Lung (tissue), 11 donors: ENCODE measurements at regions not wholly inside any gene's neighbourhood (a gene's known extent, or its start where the extent isn't known, plus 50 kb on each side); places are given as distances from the start of the nearest gene placed in this dataset.
A peak's percentile ranks its signal among the peaks of the same experiment; 100 is the strongest.

Experiments used
- ATAC-seq: fragments of 200-7000 bp; cut with Tn5 transposase; one replicate; pipeline ENCODE4 v1.9.1; 2020; ENCODE audit warnings: moderate number of reproducible peaks; ENCODE audit not compliant: insufficient read depth, low FRiP score
- DNase-seq, 3 donors: peaks; one replicate each; pipeline ENCODE4 v3.0.0-alpha.2; 2013 to 2017
- H3K27ac ChIP-seq, 2 donors: one replicate each; pipeline ENCODE4 v1.5.1; 2013; ENCODE audit warnings: mild to moderate bottlenecking in 2 of 2, moderate library complexity in 2 of 2, control low read depth in 1 of 2, inconsistent platforms in 1 of 2, low read depth in 1 of 2, low read length in 1 of 2
- H3K27me3 ChIP-seq, 3 donors: one replicate each; pipeline ENCODE4 v1.5.1; 2013; ENCODE audit warnings: low read length in 2 of 3; ENCODE audit not compliant: control insufficient read depth in 3 of 3, insufficient read depth in 3 of 3
- H3K36me3 ChIP-seq, 4 donors: one replicate each; pipeline ENCODE4 v1.5.1; 2013; ENCODE audit warnings: low read length in 4 of 4, mild to moderate bottlenecking in 1 of 4, moderate library complexity in 1 of 4; ENCODE audit not compliant: control insufficient read depth in 4 of 4, insufficient read depth in 4 of 4
- H3K4me1 ChIP-seq, 5 donors: one replicate each; pipeline ENCODE4 v1.5.1; 2013; ENCODE audit warnings: low read length in 5 of 5, mild to moderate bottlenecking in 2 of 5, moderate library complexity in 1 of 5; ENCODE audit not compliant: control insufficient read depth in 5 of 5, insufficient read depth in 5 of 5
- H3K4me3 ChIP-seq: one replicate; pipeline ENCODE4 v1.5.1; 2013; ENCODE audit warnings: mild to moderate bottlenecking, control low read depth, moderate library complexity
- H3K9ac ChIP-seq, 2 donors: one replicate each; pipeline ENCODE4 v1.5.1; 2013; ENCODE audit warnings: low read length in 2 of 2, control low read depth in 1 of 2; ENCODE audit not compliant: insufficient read depth in 1 of 2
- H3K9me3 ChIP-seq, 4 donors: one replicate each; pipeline ENCODE4 v1.5.1; 2013; ENCODE audit warnings: low read length in 3 of 4, mild to moderate bottlenecking in 1 of 4, moderate library complexity in 1 of 4; ENCODE audit not compliant: control insufficient read depth in 4 of 4, insufficient read depth in 3 of 4
- CTCF ChIP-seq: IDR thresholded peaks from 2 replicates; pipeline ENCODE4 v1.5.1; 2012; ENCODE audit warnings: mild to moderate bottlenecking; ENCODE audit errors: control extremely low read depth, extremely low read depth
- WGBS, 2 donors: extraction: QIAGEN DNeasy Blood & Tissue Kit; methylation state at CpG; one replicate each; pipeline ENCODE4 v1.1.7; 2013; 5-methylcytosine and 5-hydroxymethylcytosine counted together
- donor health status: control.
- donor health status: control.
- donor health status: Bipolar disorder and iron deficiency.
- donor health status: healthy.
- donor health status: DM: yes; HTN: yes; CAD: no.

GRCh38 chr16:72277749-72278148 lies 105.8 kb upstream of the PMFBP1 start:
- H3K9ac ChIP-seq: no peak overlapping the region
- peaks cover 0 to 3% (median 0%) of the 10 kb centered on the region in 4 donors for H3K9me3 ChIP-seq
- WGBS, 2 donors: 64 to 83% methylated on average over 2 of the region's 2 CpGs
- no peaks in the 10 kb centered on the region for H3K36me3 ChIP-seq
- no peaks in the 10 kb centered on the region for H3K27me3 ChIP-seq
- H3K4me3 ChIP-seq: no peak overlapping the region
- H3K4me1 ChIP-seq: peaks cover 0 to 3% (median 0%) of the 10 kb centered on the region in 5 donors
- H3K27ac ChIP-seq: no peak overlapping the region
- peak; percentile 73 for ATAC-seq
- peak; percentile 36 to 70 (median 63) for DNase-seq
- TF ChIP-seq CTCF: no peak

- Histone ChIP-seq H3K27me3 (no peaks in the 10 kb centered on the region), H3K36me3 (no peaks in the 10 kb centered on the region), H3K9me3 (peaks cover 0 to 3% (median 0%) of the 10 kb centered on the region in 4 donors), H3K4me1 (peaks cover 0 to 2% (median 0%) of the 10 kb centered on the region in 5 donors), H3K4me3 (no peak overlapping the region), H3K27ac (no peak overlapping the region), H3K9ac (no peak overlapping the region)
- TF ChIP-seq CTCF: no peak
- ATAC-seq (no peak), DNase-seq (no peak)
- 95 to 96% methylated on average over 3 of the region's 3 CpGs for WGBS, 2 donors
Measured at GRCh38 chr16:72271699-72272240, 99.8 kb upstream of the PMFBP1 start.

DNA sequence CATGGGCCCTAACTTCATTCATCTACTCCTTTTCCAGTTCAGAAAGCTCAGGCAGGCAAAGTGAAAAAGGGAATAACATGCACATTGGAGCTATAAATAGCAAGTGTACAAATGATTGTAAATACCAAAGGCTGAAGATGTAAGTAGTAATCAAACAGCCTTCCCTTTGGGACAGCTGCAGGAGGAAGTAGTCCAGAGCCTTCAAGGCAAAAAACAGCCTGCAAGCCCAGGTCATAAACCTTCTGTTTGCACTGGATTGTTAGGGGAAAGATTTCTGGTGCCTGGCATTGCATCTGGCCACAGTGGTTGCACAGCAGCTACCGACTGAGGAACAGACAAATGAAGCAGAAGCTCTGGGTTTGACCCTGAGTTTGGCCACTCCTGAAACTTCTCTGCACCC lies 98.6 kb upstream of the PMFBP1 start:
- ATAC-seq (no peak), DNase-seq (no peak)
- H3K27me3 ChIP-seq: no peaks in the 10 kb centered on the region
- peaks cover 0 to 3% (median 0%) of the 10 kb centered on the region in 4 donors for H3K9me3 ChIP-seq
- no peak for TF ChIP-seq CTCF
- WGBS, 2 donors: 62 to 77% methylated on average over 1 of the region's 1 CpG
- H3K36me3 ChIP-seq: no peaks in the 10 kb centered on the region
- no peak overlapping the region for H3K27ac ChIP-seq
- H3K4me1 ChIP-seq: peaks cover 0 to 2% (median 0%) of the 10 kb centered on the region in 5 donors
- H3K4me3 ChIP-seq: no peak overlapping the region
- H3K9ac ChIP-seq: no peak overlapping the region

- Histone ChIP-seq H3K27me3 (no peaks in the 10 kb centered on the region), H3K4me1 (peaks cover 0 to 3% (median 0%) of the 10 kb centered on the region in 5 donors), H3K9ac (no peak overlapping the region), H3K9me3 (no peaks in the 10 kb centered on the region), H3K27ac (no peak overlapping the region), H3K36me3 (no peaks in the 10 kb centered on the region), H3K4me3 (no peak overlapping the region)
- no peak for TF ChIP-seq CTCF
- DNase-seq (no peak), ATAC-seq (no peak)
- 96% methylated on average over 6 of the region's 6 CpGs for WGBS, 2 donors
Measured at GRCh38 chr16:72266836-72267235, 94.9 kb upstream of the PMFBP1 start.
